Trophoblast cell (in vitro differentiated cells and primary cell): ENCODE measurements at regions not wholly inside any gene's neighbourhood (a gene's known extent, or its start where the extent isn't known, plus 50 kb on each side); places are given as distances from the start of the nearest gene placed in this dataset.

Source experiments
- DNase-seq, 2 donors: peaks; one replicate each; pipeline ENCODE4 v3.0.0-alpha.2; 2016
- H2AFZ ChIP-seq: 2 replicates; pipeline ENCODE4 v1.6.1; 2013; ENCODE audit warnings: low read length, moderate library complexity, mild to moderate bottlenecking; ENCODE audit not compliant: insufficient read depth, poor library complexity
- H2AK5ac ChIP-seq: 2 replicates; pipeline ENCODE4 v1.6.1; 2013; ENCODE audit warnings: mild to moderate bottlenecking, low read length
- H2BK120ac ChIP-seq: 2 replicates; pipeline ENCODE4 v1.6.1; 2013; ENCODE audit warnings: low read length, mild to moderate bottlenecking, moderate library complexity; ENCODE audit not compliant: insufficient read depth, poor library complexity
- H2BK12ac ChIP-seq: 2 replicates; pipeline ENCODE4 v1.6.1; 2013; ENCODE audit warnings: mild to moderate bottlenecking, low read length, moderate library complexity
- H2BK5ac ChIP-seq: 2 replicates; pipeline ENCODE4 v1.6.1; 2013; ENCODE audit warnings: low read length, low read depth, moderate library complexity, mild to moderate bottlenecking; ENCODE audit not compliant: poor library complexity
- H3K14ac ChIP-seq: 2 replicates; pipeline ENCODE4 v1.6.1; 2013; ENCODE audit warnings: mild to moderate bottlenecking, low read length
- H3K18ac ChIP-seq: 2 replicates; pipeline ENCODE4 v1.6.1; 2013; ENCODE audit warnings: mild to moderate bottlenecking, low read length
- H3K23ac ChIP-seq: 2 replicates; pipeline ENCODE4 v1.6.1; 2013; ENCODE audit warnings: low read length
- H3K27ac ChIP-seq: 2 replicates; pipeline ENCODE4 v1.5.1; 2013; ENCODE audit warnings: low read depth, mild to moderate bottlenecking, inconsistent platforms, low read length, moderate library complexity
- H3K27me3 ChIP-seq: 2 replicates; pipeline ENCODE4 v1.6.1; 2013; ENCODE audit warnings: inconsistent platforms, mild to moderate bottlenecking, low read length, moderate library complexity; ENCODE audit not compliant: insufficient read depth
- H3K36me3 ChIP-seq, 2 experiments: 1 replicate in 1 of 2; 2 replicates in 1 of 2; pipeline ENCODE4 v1.6.1; 2013; ENCODE audit warnings: low read length in 2 of 2, mild to moderate bottlenecking in 2 of 2, moderate library complexity in 1 of 2; ENCODE audit not compliant: insufficient read depth in 2 of 2, control insufficient read depth in 1 of 2
- H3K4ac ChIP-seq: 2 replicates; pipeline ENCODE4 v1.6.1; 2013; ENCODE audit warnings: low read depth, mild to moderate bottlenecking, low read length, moderate library complexity
- H3K4me1 ChIP-seq, 2 experiments: 1 replicate in 1 of 2; 2 replicates in 1 of 2; pipeline ENCODE4 v1.6.1; 2013; ENCODE audit warnings: low read length in 2 of 2, mild to moderate bottlenecking in 2 of 2, moderate library complexity in 1 of 2; ENCODE audit not compliant: insufficient read depth in 2 of 2, control insufficient read depth in 1 of 2
- H3K4me2 ChIP-seq: 2 replicates; pipeline ENCODE4 v1.6.1; 2013; ENCODE audit warnings: inconsistent platforms, mild to moderate bottlenecking, low read length, moderate library complexity
- H3K4me3 ChIP-seq: 2 replicates; pipeline ENCODE4 v1.5.1; 2013; ENCODE audit warnings: mild to moderate bottlenecking, low read depth, low read length, inconsistent platforms
- H3K79me1 ChIP-seq: one replicate; pipeline ENCODE4 v1.6.1; 2013; ENCODE audit warnings: low read length
- H3K79me2 ChIP-seq: 2 replicates; pipeline ENCODE4 v1.6.1; 2013; ENCODE audit warnings: low read length, mild to moderate bottlenecking; ENCODE audit not compliant: control insufficient read depth, insufficient read depth, poor library complexity
- H3K9ac ChIP-seq: 2 replicates; pipeline ENCODE4 v1.6.1; 2013; ENCODE audit warnings: mild to moderate bottlenecking, low read length
- H3K9me3 ChIP-seq: 2 replicates; pipeline ENCODE4 v1.6.1; 2013; ENCODE audit warnings: low read depth, mild to moderate bottlenecking, control low read depth, inconsistent platforms, low read length; ENCODE audit not compliant: insufficient read depth
- H4K12ac ChIP-seq: 2 replicates; pipeline ENCODE4 v1.6.1; 2013; ENCODE audit warnings: low read depth, mild to moderate bottlenecking, low read length, moderate library complexity
- H4K8ac ChIP-seq: 2 replicates; pipeline ENCODE4 v1.6.1; 2013; ENCODE audit warnings: low read depth, mild to moderate bottlenecking, low read length, moderate library complexity
- H4K91ac ChIP-seq: one replicate; pipeline ENCODE4 v1.6.1; 2013; ENCODE audit warnings: low read depth, mild to moderate bottlenecking, low read length, moderate library complexity
- WGBS: extraction: QIAGEN DNeasy Blood & Tissue Kit; methylation state at CpG from one replicate; pipeline ENCODE4 v1.1.7; 2013; ENCODE audit warnings: missing lambda C conversion rate; ENCODE audit not compliant: insufficient read length, insufficient coverage; ENCODE audit errors: extremely low coverage; 5-methylcytosine and 5-hydroxymethylcytosine counted together

DNA sequence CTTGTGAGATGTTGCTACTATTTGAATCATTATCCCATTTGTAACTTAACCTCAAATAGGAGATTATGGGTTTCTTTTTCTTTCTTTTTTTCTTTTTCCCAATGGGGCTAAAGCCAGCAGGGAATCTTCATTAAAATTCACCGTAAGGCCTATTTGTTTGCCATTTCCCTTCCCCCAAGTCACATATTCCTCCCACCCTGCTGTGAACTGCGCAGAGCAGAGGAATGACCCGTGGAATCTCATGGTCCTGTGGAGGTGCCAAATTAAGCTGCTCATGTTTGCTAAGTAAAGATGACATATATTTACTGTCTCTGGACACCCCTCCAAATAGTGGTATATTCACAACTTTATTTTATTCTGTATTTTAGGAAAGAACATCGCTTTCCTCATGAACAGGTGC lies 699.3 kb downstream of the RNF144B start:
- H4K8ac ChIP-seq: no peak overlapping the region
- no peak overlapping the region for H3K18ac ChIP-seq
- H3K4me1 ChIP-seq: no peaks in the 10 kb centered on the region
- H2BK12ac ChIP-seq: no peak overlapping the region
- no peak overlapping the region for H2BK5ac ChIP-seq
- H4K12ac ChIP-seq: no peak overlapping the region
- no CpG with 5 or more reads among the region's 4 CpGs for WGBS
- H2AK5ac ChIP-seq: no peak overlapping the region
- H3K4ac ChIP-seq: no peak overlapping the region
- no peak overlapping the region for H3K4me3 ChIP-seq
- H3K4me2 ChIP-seq: no peak overlapping the region
- H3K36me3 ChIP-seq: no peaks in the 10 kb centered on the region
- no peak for DNase-seq
- H3K23ac ChIP-seq: no peak overlapping the region
- H4K91ac ChIP-seq: no peak overlapping the region
- no peak overlapping the region for H2AFZ ChIP-seq
- H3K9ac ChIP-seq: no peak overlapping the region
- no peaks in the 10 kb centered on the region for H3K79me2 ChIP-seq
- H3K9me3 ChIP-seq: no peaks in the 10 kb centered on the region
- no peaks in the 10 kb centered on the region for H3K79me1 ChIP-seq
- no peak overlapping the region for H2BK120ac ChIP-seq
- no peak overlapping the region for H3K27ac ChIP-seq
- H3K14ac ChIP-seq: no peak overlapping the region
- no peaks in the 10 kb centered on the region for H3K27me3 ChIP-seq

DNA sequence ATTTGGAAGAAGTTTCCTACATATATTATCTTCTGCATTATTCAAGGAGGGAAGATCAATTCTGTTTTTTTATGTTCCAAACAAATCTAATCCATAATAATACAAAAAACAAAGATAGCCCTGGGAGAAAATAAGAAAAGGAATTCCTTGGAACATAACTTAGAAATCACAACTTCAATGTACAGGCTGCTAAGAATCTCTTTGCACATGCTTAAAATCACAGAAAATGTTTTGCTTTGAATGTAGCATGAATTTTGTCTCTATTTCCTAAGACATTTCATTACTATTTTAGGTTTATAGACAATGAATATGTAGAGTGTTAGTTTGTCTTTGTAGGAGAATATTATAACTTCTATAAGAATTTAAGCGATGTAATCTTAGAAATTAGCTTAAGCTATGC lies 700.1 kb downstream of the RNF144B start:
- no peak overlapping the region for H3K9ac ChIP-seq
- H3K27me3 ChIP-seq: no peaks in the 10 kb centered on the region
- no peak overlapping the region for H4K91ac ChIP-seq
- no peak overlapping the region for H4K8ac ChIP-seq
- no peak overlapping the region for H2AK5ac ChIP-seq
- H3K4me1 ChIP-seq: no peaks in the 10 kb centered on the region
- no peak overlapping the region for H3K27ac ChIP-seq
- H2BK12ac ChIP-seq: no peak overlapping the region
- no peak overlapping the region for H3K23ac ChIP-seq
- no peak overlapping the region for H4K12ac ChIP-seq
- WGBS: no CpG with 5 or more reads among the region's 1 CpG
- no peak for DNase-seq
- no peaks in the 10 kb centered on the region for H3K79me2 ChIP-seq
- H3K79me1 ChIP-seq: no peaks in the 10 kb centered on the region
- no peak overlapping the region for H3K4me2 ChIP-seq
- H3K18ac ChIP-seq: no peak overlapping the region
- no peak overlapping the region for H2AFZ ChIP-seq
- no peaks in the 10 kb centered on the region for H3K36me3 ChIP-seq
- H2BK120ac ChIP-seq: no peak overlapping the region
- no peaks in the 10 kb centered on the region for H3K9me3 ChIP-seq
- no peak overlapping the region for H2BK5ac ChIP-seq
- H3K4ac ChIP-seq: no peak overlapping the region
- no peak overlapping the region for H3K4me3 ChIP-seq
- H3K14ac ChIP-seq: no peak overlapping the region

DNA sequence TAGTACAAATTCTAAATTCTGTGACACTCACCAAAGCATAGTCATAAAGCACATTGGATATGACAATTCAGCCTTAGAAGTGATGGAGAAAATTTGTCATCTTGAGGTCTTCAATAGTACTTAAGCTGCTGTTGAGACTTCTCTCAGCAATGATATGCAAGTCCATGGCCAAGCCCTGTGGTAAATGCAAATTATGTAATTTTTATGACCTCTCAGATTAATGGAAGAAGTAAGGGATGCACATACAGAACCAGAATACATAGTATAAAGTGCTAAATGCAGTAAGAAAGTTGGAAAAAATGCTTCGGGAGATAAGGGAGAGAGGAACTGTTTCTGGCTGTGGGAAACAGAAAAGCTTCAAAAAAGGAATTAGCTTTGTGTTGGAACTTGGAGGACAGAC lies 700.7 kb downstream of the RNF144B start:
- no peak overlapping the region for H2AK5ac ChIP-seq
- H2BK5ac ChIP-seq: no peak overlapping the region
- H3K4me1 ChIP-seq: no peaks in the 10 kb centered on the region
- H3K79me2 ChIP-seq: no peaks in the 10 kb centered on the region
- no peak overlapping the region for H2BK120ac ChIP-seq
- no peak overlapping the region for H3K23ac ChIP-seq
- H3K79me1 ChIP-seq: no peaks in the 10 kb centered on the region
- no peak overlapping the region for H4K8ac ChIP-seq
- no CpG with 5 or more reads among the region's 1 CpG for WGBS
- no peak overlapping the region for H4K12ac ChIP-seq
- no peak for DNase-seq
- H3K4me2 ChIP-seq: no peak overlapping the region
- no peak overlapping the region for H4K91ac ChIP-seq
- no peaks in the 10 kb centered on the region for H3K27me3 ChIP-seq
- H3K9me3 ChIP-seq: no peaks in the 10 kb centered on the region
- no peak overlapping the region for H3K14ac ChIP-seq
- H3K18ac ChIP-seq: no peak overlapping the region
- no peak overlapping the region for H3K27ac ChIP-seq
- H3K4ac ChIP-seq: no peak overlapping the region
- no peak overlapping the region for H2AFZ ChIP-seq
- H3K9ac ChIP-seq: no peak overlapping the region
- no peak overlapping the region for H3K4me3 ChIP-seq
- no peak overlapping the region for H2BK12ac ChIP-seq
- H3K36me3 ChIP-seq: no peaks in the 10 kb centered on the region

DNA sequence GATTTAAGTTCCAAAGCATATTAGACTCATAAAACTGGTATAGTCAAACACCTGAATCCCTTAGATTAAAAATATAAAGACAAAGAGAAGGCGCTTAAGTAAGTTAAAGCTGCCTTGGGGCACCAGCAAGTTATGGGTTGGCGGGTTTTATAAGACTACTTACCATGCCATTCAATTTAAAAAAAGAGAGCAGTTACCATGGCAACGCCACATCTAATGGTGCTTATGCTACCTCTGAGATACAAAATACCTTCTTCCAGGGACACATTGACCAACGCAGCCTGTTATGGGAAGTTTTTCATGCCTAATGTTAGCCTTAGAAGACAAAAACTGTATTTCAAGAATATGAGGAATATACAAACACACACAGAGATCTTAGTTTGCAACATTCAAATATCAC lies 713.6 kb downstream of the RNF144B start:
- Histone ChIP-seq H3K79me2 (no peaks in the 10 kb centered on the region), H2BK5ac (no peak overlapping the region), H2BK12ac (no peak overlapping the region), H3K23ac (no peak overlapping the region), H2BK120ac (no peak overlapping the region), H4K8ac (no peak overlapping the region), H4K12ac (no peak overlapping the region), H3K27ac (no peak overlapping the region), H3K14ac (no peak overlapping the region), H3K27me3 (no peaks in the 10 kb centered on the region), H2AFZ (no peak overlapping the region), H3K9me3 (no peaks in the 10 kb centered on the region), H3K18ac (no peak overlapping the region), H3K4ac (no peak overlapping the region), H4K91ac (no peak overlapping the region), H3K9ac (no peak overlapping the region), H3K4me2 (no peak overlapping the region), H2AK5ac (no peak overlapping the region), H3K4me1 (no peaks in the 10 kb centered on the region), H3K4me3 (no peak overlapping the region), H3K36me3 (no peaks in the 10 kb centered on the region), H3K79me1 (no peaks in the 10 kb centered on the region)
- WGBS: no CpG with 5 or more reads among the region's 4 CpGs
- no peak for DNase-seq
